ENCODE measurements at regions not wholly inside any gene's neighbourhood (a gene's known extent, or its start where the extent isn't known, plus 50 kb on each side); places are given as distances from the start of the nearest gene placed in this dataset.

GRCh38 chr18:34606851-34607250 is 103.2 kb upstream of the DTNA start:
- Histone ChIP-seq H3K9me3 (replicated peaks; ENCODE audit: control insufficient read depth, insufficient read depth, low read length) (no peaks in the 10 kb centered on the region), H3K9ac (ENCODE audit: control insufficient read depth, insufficient read depth, low read length) (no peak overlapping the region), H3K4me1 (ENCODE audit: control insufficient read depth, insufficient read depth, low read length) (no peaks in the 10 kb centered on the region), H3K4me3 (no peak overlapping the region), H4K20me1 (ENCODE audit: control insufficient read depth, insufficient read depth) (no peaks in the 10 kb centered on the region), H3K79me2 (ENCODE audit: control insufficient read depth, insufficient read depth, low read length) (no peaks in the 10 kb centered on the region), H2AFZ (ENCODE audit: control insufficient read depth, low read depth, low read length) (no peak overlapping the region), H3K4me2 (ENCODE audit: control insufficient read depth, insufficient read depth) (no peak overlapping the region), H3K27me3 (replicated peaks in 1 of 2; ENCODE audit: control insufficient read depth in 2 of 2, insufficient read depth in 2 of 2, low read length in 1 of 2) (no peaks in the 10 kb centered on the region), H3K36me3 (ENCODE audit: control insufficient read depth in 2 of 2, insufficient read depth in 2 of 2, low read length in 1 of 2) (no peaks in the 10 kb centered on the region), H3K27ac (ENCODE audit: control insufficient read depth, insufficient read depth) (no peak overlapping the region)
- DNase-seq (ENCODE audit: low read depth, low spot score) = no peak
- BruUV-seq (replicated peaks) = no TSS peak
- WGBS (ENCODE audit: insufficient coverage, insufficient replicate concordance, low lambda C conversion rate, missing lambda C conversion rate) = 11% methylated on average over 3 of the region's 3 CpGs
- CTCF ChIA-PET = interaction anchor here (0.7 to 1.1 kb wide), 3 partner anchors 11 to 124 kb away, joined by 3 to 4 read pairs (median 3); no protein-coding TSS in a partner anchor
- SMC1A ChIA-PET (ENCODE audit: uncharacterized antibody, unreplicated experiment) = interaction anchor here (0.9 to 1.4 kb wide), 3 partner anchors 10 to 64 kb away, joined by 3 to 4 read pairs (median 3); no protein-coding TSS in a partner anchor
- in situ Hi-C loops (cut with MboI) (no loop called here), intact Hi-C loops (cut with micrococcal nuclease; ENCODE audit: unreplicated experiment) (no loop called here)
- TF ChIP-seq NR2C2 (IDR thresholded peaks at IDR 0.05; ENCODE audit: borderline replicate concordance, control insufficient read depth, insufficient read length, low read depth) (no peak), HDAC2 (IDR thresholded peaks at IDR 0.05) (no peak), SREBF1 (IDR thresholded peaks at IDR 0.05; ENCODE audit: low read length) (no peak), MTA2 (IDR thresholded peaks at IDR 0.05; ENCODE audit: low read depth) (no peak), PAX8 (IDR thresholded peaks at IDR 0.05) (no peak), PAX5 (IDR thresholded peaks at IDR 0.05; ENCODE audit: borderline replicate concordance, low read depth, low read length) (no peak), ZBED1 (IDR thresholded peaks at IDR 0.05; ENCODE audit: borderline replicate concordance) (no peak), GABPA (IDR thresholded peaks at IDR 0.05; ENCODE audit: low read depth) (no peak), DPF2 (IDR thresholded peaks at IDR 0.05) (no peak), HCFC1 (IDR thresholded peaks at IDR 0.05; ENCODE audit: low read length) (no peak)
- TF ChIP-seq, protein P1, sequence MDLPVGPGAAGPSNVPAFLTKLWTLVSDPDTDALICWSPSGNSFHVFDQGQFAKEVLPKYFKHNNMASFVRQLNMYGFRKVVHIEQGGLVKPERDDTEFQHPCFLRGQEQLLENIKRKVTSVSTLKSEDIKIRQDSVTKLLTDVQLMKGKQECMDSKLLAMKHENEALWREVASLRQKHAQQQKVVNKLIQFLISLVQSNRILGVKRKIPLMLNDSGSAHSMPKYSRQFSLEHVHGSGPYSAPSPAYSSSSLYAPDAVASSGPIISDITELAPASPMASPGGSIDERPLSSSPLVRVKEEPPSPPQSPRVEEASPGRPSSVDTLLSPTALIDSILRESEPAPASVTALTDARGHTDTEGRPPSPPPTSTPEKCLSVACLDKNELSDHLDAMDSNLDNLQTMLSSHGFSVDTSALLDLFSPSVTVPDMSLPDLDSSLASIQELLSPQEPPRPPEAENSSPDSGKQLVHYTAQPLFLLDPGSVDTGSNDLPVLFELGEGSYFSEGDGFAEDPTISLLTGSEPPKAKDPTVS (IDR thresholded peaks at IDR 0.05; ENCODE audit: low read depth, low read length) = no peak
- TF ChIP-seq, protein P2, sequence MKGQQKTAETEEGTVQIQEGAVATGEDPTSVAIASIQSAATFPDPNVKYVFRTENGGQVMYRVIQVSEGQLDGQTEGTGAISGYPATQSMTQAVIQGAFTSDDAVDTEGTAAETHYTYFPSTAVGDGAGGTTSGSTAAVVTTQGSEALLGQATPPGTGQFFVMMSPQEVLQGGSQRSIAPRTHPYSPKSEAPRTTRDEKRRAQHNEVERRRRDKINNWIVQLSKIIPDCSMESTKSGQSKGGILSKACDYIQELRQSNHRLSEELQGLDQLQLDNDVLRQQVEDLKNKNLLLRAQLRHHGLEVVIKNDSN (IDR thresholded peaks at IDR 0.05; ENCODE audit: borderline replicate concordance, extremely low read length, insufficient read depth, low read depth, low read length) = no peak
- TF ChIP-seq, protein P3, sequence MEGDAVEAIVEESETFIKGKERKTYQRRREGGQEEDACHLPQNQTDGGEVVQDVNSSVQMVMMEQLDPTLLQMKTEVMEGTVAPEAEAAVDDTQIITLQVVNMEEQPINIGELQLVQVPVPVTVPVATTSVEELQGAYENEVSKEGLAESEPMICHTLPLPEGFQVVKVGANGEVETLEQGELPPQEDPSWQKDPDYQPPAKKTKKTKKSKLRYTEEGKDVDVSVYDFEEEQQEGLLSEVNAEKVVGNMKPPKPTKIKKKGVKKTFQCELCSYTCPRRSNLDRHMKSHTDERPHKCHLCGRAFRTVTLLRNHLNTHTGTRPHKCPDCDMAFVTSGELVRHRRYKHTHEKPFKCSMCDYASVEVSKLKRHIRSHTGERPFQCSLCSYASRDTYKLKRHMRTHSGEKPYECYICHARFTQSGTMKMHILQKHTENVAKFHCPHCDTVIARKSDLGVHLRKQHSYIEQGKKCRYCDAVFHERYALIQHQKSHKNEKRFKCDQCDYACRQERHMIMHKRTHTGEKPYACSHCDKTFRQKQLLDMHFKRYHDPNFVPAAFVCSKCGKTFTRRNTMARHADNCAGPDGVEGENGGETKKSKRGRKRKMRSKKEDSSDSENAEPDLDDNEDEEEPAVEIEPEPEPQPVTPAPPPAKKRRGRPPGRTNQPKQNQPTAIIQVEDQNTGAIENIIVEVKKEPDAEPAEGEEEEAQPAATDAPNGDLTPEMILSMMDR (IDR thresholded peaks at IDR 0.05 in 2 of 3, conservative IDR thresholded peaks at IDR 0.05 in 1 of 3; ENCODE audit: control insufficient read depth in 2 of 3, extremely low read depth in 1 of 3, insufficient read depth in 1 of 3, low read depth in 3 of 3, low read length in 3 of 3) = no peak
- TF ChIP-seq, protein P4, sequence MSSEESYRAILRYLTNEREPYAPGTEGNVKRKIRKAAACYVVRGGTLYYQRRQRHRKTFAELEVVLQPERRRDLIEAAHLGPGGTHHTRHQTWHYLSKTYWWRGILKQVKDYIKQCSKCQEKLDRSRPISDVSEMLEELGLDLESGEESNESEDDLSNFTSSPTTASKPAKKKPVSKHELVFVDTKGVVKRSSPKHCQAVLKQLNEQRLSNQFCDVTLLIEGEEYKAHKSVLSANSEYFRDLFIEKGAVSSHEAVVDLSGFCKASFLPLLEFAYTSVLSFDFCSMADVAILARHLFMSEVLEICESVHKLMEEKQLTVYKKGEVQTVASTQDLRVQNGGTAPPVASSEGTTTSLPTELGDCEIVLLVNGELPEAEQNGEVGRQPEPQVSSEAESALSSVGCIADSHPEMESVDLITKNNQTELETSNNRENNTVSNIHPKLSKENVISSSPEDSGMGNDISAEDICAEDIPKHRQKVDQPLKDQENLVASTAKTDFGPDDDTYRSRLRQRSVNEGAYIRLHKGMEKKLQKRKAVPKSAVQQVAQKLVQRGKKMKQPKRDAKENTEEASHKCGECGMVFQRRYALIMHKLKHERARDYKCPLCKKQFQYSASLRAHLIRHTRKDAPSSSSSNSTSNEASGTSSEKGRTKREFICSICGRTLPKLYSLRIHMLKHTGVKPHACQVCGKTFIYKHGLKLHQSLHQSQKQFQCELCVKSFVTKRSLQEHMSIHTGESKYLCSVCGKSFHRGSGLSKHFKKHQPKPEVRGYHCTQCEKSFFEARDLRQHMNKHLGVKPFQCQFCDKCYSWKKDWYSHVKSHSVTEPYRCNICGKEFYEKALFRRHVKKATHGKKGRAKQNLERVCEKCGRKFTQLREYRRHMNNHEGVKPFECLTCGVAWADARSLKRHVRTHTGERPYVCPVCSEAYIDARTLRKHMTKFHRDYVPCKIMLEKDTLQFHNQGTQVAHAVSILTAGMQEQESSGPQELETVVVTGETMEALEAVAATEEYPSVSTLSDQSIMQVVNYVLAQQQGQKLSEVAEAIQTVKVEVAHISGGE (CRISPR knock-in tag; IDR thresholded peaks at IDR 0.05) = no peak
- RAD21 ChIA-PET (ENCODE audit: unreplicated experiment) = interaction anchor here (0.5 kb wide), 1 partner anchor 111 kb away, joined by 3 read pairs; no protein-coding TSS in a partner anchor
- POLR2A ChIA-PET = no interaction called here
- no peak for FAIRE-seq
- no peak for ATAC-seq

All from GM12878 (cell line).